IPS DF 6.9 (cell line): ENCODE measurements at regions not wholly inside any gene's neighbourhood (a gene's known extent, or its start where the extent isn't known, plus 50 kb on each side); places are given as distances from the start of the nearest gene placed in this dataset.

ENCODE experiments used
- DNase-seq: peaks from one replicate; pipeline ENCODE4 v3.0.0-alpha.2; 2013; ENCODE audit warnings: low read depth, low spot score
- H3K27ac ChIP-seq: one replicate; pipeline ENCODE4 v1.5.1; 2013; ENCODE audit warnings: low read length, control low read depth
- H3K27me3 ChIP-seq: 2 replicates; pipeline ENCODE4 v1.6.1; 2013; ENCODE audit warnings: mild to moderate bottlenecking, low read length; ENCODE audit not compliant: control insufficient read depth, insufficient read depth
- H3K36me3 ChIP-seq: 2 replicates; pipeline ENCODE4 v1.6.1; 2013; ENCODE audit warnings: low read length; ENCODE audit not compliant: control insufficient read depth, insufficient read depth
- H3K4me1 ChIP-seq: 2 replicates; pipeline ENCODE4 v1.6.1; 2013; ENCODE audit warnings: low read length; ENCODE audit not compliant: control insufficient read depth, insufficient read depth
- H3K4me3 ChIP-seq: 2 replicates; pipeline ENCODE4 v1.5.1; 2013; ENCODE audit warnings: mild to moderate bottlenecking, low read length
- H3K9me3 ChIP-seq: 2 replicates; pipeline ENCODE4 v1.6.1; 2013; ENCODE audit warnings: low read length, inconsistent platforms; ENCODE audit not compliant: control insufficient read depth, insufficient read depth
- WGBS: extraction: QIAGEN DNeasy Blood & Tissue Kit; methylation state at CpG from one replicate; pipeline ENCODE4 v1.1.7; 2013; ENCODE audit warnings: mixed read lengths, missing lambda C conversion rate; ENCODE audit not compliant: insufficient read length, insufficient coverage; 5-methylcytosine and 5-hydroxymethylcytosine counted together

GRCh38 chr1:5389101-5389885 lies 602.9 kb downstream of the NPHP4 start:
- Histone ChIP-seq H3K27me3 (no peaks in the 10 kb centered on the region), H3K27ac (no peak overlapping the region), H3K36me3 (no peaks in the 10 kb centered on the region), H3K4me3 (no peak overlapping the region), H3K9me3 (no peaks in the 10 kb centered on the region; the same call in none of the 2 replicates), H3K4me1 (no peaks in the 10 kb centered on the region)
- no CpG with 5 or more reads among the region's 16 CpGs for WGBS
- DNase-seq, result no peak

DNA sequence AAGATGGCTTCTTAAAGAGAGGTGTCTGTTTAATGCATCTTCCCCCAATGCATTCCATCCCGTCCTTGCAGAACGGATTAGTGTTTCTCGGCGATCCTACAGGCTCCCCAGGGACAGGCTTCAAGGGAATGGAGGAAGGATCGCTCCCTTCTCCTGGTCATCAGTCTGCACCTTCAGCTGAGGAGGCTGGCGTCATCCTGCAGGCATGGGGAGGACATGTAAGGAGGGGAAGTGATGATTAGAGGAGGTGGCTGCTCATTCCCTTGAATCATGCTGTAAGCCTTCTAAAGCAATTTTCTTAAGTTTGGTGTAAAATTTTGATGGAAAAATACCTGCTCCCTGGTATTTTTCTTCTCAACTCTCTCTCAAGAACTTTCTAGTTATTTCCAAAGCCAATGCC lies 603.6 kb downstream of the NPHP4 start:
- WGBS, result no CpG with 5 or more reads among the region's 6 CpGs
- H3K4me3 ChIP-seq, result no peak overlapping the region
- no peaks in the 10 kb centered on the region for H3K36me3 ChIP-seq
- no peak for DNase-seq
- no peak overlapping the region for H3K27ac ChIP-seq
- H3K27me3 ChIP-seq, result no peaks in the 10 kb centered on the region
- H3K4me1 ChIP-seq, result no peaks in the 10 kb centered on the region
- no peaks in the 10 kb centered on the region; the same call in none of the 2 replicates for H3K9me3 ChIP-seq

GRCh38 chr1:5386371-5386770 lies 605.9 kb downstream of the NPHP4 start:
- H3K9me3 ChIP-seq, result no peaks in the 10 kb centered on the region; the same call in none of the 2 replicates
- no peak overlapping the region for H3K27ac ChIP-seq
- no peaks in the 10 kb centered on the region for H3K4me1 ChIP-seq
- WGBS, result no CpG with 5 or more reads among the region's 3 CpGs
- H3K27me3 ChIP-seq, result no peaks in the 10 kb centered on the region
- DNase-seq, result no peak
- H3K36me3 ChIP-seq, result no peaks in the 10 kb centered on the region
- H3K4me3 ChIP-seq, result no peak overlapping the region

DNA sequence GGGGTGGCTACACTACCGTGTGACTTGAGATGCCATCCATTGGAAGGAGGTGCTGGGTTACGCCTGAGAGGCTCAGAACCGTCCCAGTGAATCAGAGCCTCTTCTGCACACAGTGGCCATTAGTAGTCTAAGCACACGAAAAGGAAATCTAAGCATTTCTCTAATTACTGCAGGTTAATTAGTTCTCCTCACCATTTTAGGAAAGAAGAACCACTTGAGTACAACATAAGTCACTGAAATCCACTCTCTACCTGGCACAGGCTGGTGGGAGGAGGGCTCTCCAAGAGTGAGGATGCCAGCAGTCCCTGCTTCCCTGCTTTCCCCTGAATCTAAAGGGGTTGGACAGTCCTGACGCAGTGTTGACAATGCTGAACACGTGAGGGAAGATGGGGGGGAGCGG lies 606.3 kb downstream of the NPHP4 start:
- Histone ChIP-seq H3K27me3 (no peaks in the 10 kb centered on the region), H3K36me3 (no peaks in the 10 kb centered on the region), H3K4me1 (no peaks in the 10 kb centered on the region), H3K9me3 (peaks cover under 1% of the 10 kb centered on the region), H3K27ac (no peak overlapping the region), H3K4me3 (no peak overlapping the region)
- DNase-seq, result no peak
- no CpG with 5 or more reads among the region's 7 CpGs for WGBS

DNA sequence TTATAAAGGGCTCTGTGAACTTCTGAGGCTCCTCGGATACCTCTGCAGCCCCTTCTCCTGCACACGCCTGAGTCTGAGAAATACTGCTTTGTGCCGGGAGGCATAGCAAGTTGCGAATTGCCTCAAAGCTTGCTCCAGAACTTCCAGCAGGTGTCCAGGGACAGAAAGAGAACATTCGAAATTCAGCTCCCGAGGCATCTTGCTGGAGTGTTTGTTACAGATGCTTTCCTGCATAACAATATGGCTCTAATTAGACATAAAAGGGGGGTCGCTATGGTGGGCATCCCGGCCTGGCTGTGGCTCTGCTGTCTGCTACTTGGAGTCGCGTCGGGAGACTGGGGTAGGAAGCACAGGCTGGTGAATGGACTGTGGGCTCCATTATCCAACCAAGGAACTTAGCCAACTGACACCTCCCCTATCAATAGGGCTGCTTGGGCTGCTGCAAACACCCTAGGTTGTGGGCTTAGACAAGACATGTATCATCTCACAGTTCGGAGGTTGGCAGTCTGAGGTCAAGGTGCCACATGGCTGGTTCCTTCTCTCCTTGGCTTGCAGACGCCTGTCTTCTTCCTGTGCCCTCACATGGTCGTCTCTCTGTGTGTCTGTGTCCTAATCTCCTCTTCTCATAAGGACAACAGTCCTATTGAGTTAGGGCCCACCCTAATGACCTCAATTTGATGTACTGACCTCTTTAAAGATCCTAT lies 607.0 kb downstream of the NPHP4 start:
- no peaks in the 10 kb centered on the region for H3K27me3 ChIP-seq
- no peak overlapping the region for H3K4me3 ChIP-seq
- no CpG with 5 or more reads among the region's 14 CpGs for WGBS
- peaks cover 2% of the 10 kb centered on the region for H3K9me3 ChIP-seq
- H3K36me3 ChIP-seq, result no peaks in the 10 kb centered on the region
- no peak overlapping the region for H3K27ac ChIP-seq
- H3K4me1 ChIP-seq, result no peaks in the 10 kb centered on the region
- DNase-seq, result no peak

GRCh38 chr1:5381491-5381890 lies 610.7 kb downstream of the NPHP4 start:
- Histone ChIP-seq H3K36me3 (no peaks in the 10 kb centered on the region), H3K4me1 (no peaks in the 10 kb centered on the region), H3K27me3 (no peaks in the 10 kb centered on the region), H3K4me3 (no peak overlapping the region), H3K9me3 (peaks cover 8% of the 10 kb centered on the region), H3K27ac (no peak overlapping the region)
- no CpG with 5 or more reads among the region's 7 CpGs for WGBS
- no peak for DNase-seq

DNA sequence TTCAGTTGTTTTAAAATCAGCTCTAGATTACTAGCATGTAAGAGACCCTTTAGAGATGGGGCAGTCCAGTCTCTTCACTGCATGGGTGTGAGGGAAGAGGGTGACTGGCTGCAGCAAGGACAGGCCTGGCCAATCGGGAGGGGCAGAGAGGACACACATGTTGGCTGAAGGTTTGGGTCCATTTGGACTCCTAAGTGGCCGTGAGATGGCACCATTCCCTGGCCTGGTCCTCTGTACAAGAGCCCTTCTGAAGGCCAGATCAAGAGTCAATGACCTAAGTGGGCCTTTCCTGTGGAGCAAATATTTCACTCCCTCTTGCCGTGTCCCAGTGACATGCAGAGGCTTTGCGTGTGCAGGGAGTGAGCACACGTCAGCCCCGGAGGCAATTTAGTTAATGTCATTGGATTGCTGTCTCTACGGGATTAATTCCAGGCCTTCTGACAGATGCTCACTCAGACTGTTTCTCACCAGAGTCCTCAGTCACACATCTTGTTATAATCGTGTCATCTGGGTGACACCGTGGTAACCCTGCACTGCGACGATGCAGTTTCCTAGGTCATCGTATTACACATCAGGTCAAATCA lies 613.0 kb downstream of the NPHP4 start:
- Histone ChIP-seq H3K36me3 (no peaks in the 10 kb centered on the region), H3K4me3 (no peak overlapping the region), H3K4me1 (no peaks in the 10 kb centered on the region), H3K27ac (no peak overlapping the region), H3K27me3 (no peaks in the 10 kb centered on the region), H3K9me3 (peaks cover 8% of the 10 kb centered on the region)
- no CpG with 5 or more reads among the region's 12 CpGs for WGBS
- no peak for DNase-seq

GRCh38 chr1:5376538-5377247 lies 615.5 kb downstream of the NPHP4 start:
- Histone ChIP-seq H3K9me3 (peaks cover 14% of the 10 kb centered on the region), H3K4me1 (no peaks in the 10 kb centered on the region), H3K4me3 (no peak overlapping the region), H3K27ac (no peak overlapping the region), H3K27me3 (no peaks in the 10 kb centered on the region), H3K36me3 (no peaks in the 10 kb centered on the region)
- no CpG with 5 or more reads among the region's 6 CpGs for WGBS
- DNase-seq, result no peak

DNA sequence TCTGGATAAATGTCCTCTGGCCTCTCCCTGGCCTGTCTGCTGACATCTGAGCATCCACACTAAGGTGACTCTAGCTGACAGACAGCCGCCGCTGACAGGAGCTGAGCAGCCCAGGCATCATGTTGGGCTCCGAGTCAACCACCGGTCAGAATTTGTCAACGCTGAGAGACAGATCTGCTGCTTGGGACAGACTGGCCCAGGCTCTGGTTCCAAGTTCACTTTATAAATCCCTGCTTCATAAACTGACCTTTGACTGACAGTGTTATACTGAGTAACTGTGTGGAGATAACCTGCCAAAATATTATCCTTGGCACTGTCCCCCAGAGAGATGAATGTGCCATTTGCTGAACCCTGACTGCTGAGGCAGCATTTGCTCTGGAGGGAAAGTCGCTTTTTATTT lies 616.7 kb downstream of the NPHP4 start:
- H3K27me3 ChIP-seq, result no peaks in the 10 kb centered on the region
- no peak overlapping the region for H3K4me3 ChIP-seq
- H3K36me3 ChIP-seq, result no peaks in the 10 kb centered on the region
- H3K9me3 ChIP-seq, result peaks cover 12% of the 10 kb centered on the region
- DNase-seq, result no peak
- WGBS, result no CpG with 5 or more reads among the region's 6 CpGs
- H3K4me1 ChIP-seq, result no peaks in the 10 kb centered on the region
- no peak overlapping the region for H3K27ac ChIP-seq

GRCh38 chr1:5374192-5374591 lies 618.0 kb downstream of the NPHP4 start:
- Histone ChIP-seq H3K36me3 (no peaks in the 10 kb centered on the region), H3K27ac (no peak overlapping the region), H3K27me3 (no peaks in the 10 kb centered on the region), H3K9me3 (peaks cover 8% of the 10 kb centered on the region), H3K4me3 (no peak overlapping the region), H3K4me1 (no peaks in the 10 kb centered on the region)
- WGBS, result no CpG with 5 or more reads among the region's 4 CpGs
- DNase-seq, result no peak
